Muscle of arm (tissue), 1 donor: ENCODE measurements at regions not wholly inside any gene's neighbourhood (a gene's known extent, or its start where the extent isn't known, plus 50 kb on each side); places are given as distances from the start of the nearest gene placed in this dataset.
A peak's percentile ranks its signal among the peaks of the same experiment; 100 is the strongest.
"Not testable (repeated sequence)": the region's sequence is repeated elsewhere in the genome, so short reads cannot be mapped to it uniquely, and the experiment has no call there.

Experiments
- DNase-seq: peaks from one replicate; pipeline ENCODE4 v3.0.0-alpha.2; 2013

DNA sequence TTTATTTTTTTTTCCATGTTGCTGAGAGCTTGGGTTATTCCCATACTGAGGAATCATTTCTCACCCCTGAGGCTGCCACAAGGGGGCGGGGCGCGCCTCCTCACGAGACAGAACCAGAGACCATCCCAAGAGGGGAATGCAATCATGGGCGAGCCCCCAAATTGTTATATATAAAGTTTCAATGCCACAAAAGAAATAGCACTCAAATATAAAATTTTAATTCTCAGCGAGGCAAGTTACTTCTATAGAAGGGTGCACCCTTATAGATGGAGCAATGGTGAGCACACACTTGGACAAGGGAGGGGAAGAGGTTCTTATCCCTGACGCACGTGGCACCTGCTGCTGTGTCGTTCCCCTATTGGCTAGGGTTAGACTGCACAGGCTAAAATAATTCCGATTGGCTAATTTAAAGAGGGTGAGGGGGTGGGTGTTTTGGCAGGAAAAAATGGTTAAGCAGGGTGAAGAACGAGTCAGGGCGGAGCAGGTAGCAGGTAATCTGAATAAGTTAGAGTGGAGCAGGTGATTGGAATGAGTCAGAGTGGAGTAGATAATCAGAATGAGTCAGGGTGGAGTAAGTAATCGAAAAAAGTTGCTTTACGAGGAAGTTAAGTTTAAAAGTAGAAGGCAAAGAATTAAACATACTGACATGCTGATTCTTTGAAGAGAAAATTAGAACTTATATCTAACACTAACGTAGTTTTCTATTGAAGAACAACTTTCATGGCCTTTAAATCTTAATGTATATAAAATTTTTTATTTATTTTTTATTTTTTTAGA lies 177.5 kb downstream of the MTCL1 start:
- DNase-seq: no peak

DNA sequence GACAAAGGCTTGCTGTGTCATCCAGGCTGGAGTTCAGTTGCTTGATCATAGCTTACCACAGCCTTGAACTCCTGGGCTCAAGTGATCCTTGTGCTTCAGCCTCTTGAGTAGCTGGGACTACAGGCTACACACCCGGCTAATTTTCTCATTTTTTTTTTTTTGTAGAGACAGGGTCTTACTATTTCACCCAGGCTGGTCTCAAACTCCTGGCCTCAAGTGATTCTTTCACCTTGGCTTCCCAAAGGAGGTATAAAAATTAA lies 178.0 kb downstream of the MTCL1 start:
- DNase-seq: no peak

DNA sequence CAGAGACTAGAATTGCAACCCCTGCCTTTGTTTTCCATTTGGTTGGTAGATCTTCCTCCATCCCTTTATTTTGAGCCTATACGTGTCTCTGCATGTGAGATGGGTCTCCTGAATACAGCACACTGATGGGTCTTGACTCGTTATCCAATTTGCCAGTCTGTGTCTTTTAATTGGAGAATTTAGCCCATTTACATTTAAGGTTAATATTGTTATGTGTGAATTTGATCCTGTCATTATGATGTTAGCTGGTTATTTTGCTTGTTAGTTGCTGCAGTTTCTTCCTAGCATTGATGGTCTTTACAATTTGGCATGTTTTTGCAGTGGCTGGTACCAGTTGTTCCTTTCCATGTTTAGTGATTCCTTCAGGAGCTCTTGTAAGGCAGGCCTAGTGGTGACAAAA lies 182.5 kb downstream of the MTCL1 start:
- DNase-seq: not testable (repeated sequence)

DNA sequence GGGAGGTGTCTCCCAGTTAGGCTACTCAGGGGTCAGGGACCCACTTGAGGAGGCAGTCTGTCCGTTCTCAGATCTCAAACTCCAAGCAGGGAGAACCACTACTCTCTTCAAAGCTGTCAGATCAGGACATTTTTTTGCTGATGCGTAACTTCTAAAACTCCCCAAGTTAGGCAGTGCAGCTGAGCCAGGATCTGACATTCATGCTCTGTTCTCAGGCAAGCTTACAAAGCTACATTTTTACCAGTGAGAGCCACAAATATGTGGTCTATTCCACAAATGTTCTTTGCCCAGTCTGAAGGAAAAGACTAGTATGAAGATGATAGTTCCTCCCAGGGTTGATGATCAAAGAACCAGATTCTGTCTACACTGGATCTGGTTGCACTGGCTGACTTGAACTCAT lies 184.1 kb downstream of the MTCL1 start:
- no peak for DNase-seq

DNA sequence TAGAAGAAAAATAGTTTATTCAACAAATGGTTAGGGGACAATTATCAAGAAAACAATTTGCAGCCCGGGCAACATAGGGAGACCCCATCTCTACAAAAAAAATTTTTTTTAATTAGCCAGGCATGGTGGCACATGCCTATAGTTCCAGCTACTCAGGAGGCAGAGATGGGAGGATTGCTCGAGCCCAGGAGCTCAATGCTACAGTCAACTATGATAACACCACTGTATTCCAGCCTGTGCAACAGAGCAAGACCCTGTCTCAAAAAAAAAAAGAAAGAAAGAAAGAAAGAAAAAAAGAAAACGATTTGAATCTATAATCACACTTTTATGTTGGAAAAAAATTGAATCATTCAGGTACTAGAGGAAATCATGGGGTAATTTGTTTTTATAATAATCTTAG lies 185.1 kb downstream of the MTCL1 start:
- DNase-seq: not testable (repeated sequence)

DNA sequence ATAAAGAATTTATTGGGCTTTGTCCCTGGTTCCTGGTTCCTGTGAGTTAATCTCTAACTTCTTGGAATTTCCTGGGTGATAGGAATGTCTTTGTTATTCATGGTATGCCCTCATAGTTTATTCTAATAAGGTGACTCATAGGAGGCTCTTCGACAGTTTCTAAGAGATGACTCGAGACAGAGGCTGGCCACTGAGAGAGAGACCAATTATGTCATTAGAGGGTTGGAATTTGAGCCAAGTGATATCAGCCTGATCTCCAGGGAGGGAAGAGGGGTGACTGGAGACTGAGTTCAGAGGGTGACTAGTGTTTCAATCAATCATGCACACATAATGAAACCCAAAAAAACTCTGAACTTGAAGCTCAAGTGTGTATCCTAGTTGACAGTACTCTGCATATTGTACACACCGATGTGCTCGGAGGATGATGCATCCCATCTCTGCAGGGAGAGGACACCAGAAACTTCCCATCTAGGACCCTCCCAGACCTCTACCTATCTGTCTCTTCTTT lies 185.7 kb downstream of the MTCL1 start:
- DNase-seq: no peak

DNA sequence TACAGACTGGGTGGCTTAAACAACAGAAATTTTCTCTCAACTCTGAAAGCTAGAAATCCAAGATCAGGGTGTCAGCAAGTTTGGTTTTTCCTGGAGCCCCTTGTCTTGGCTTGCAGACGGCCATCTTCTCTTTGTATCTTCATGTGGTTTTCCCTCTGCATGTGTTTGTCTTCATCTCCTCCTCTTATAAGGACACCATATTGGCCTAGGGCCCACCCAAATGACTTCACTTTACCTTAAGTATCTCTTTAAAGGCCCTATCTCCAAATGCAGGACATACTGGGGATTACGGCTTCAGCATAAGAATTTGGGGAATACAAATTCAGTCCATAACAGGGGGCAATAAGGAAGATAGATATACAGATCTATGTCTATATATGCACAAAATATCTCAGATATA lies 187.9 kb downstream of the MTCL1 start:
- DNase-seq: no peak

DNA sequence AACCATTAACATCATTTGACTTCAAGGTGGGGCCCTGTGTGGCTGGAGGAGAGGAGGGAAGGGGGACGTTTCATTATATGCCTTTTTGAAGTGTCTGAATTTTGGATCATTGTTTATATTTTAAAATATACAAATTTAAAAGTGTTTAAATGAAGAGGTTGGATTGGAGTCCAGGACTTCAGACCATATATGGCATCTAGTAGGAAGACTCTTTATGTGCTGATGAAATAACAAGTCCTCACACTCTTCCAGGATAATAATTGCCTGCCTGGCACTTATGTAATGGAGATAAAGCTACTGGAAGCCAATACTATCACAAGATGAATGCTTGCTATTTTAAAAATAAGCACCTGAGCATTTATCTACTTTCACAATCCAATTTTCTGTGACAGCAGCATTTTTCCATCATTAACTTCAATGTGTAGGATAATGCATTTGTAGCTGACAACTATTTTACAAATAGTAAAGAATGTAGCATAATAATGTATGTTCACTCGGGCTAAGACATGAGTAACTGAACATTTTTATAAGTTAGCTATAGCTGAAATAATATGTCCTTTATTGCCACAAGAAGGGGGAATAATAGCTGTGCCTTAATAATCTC lies 188.4 kb downstream of the MTCL1 start:
- DNase-seq: no peak

DNA sequence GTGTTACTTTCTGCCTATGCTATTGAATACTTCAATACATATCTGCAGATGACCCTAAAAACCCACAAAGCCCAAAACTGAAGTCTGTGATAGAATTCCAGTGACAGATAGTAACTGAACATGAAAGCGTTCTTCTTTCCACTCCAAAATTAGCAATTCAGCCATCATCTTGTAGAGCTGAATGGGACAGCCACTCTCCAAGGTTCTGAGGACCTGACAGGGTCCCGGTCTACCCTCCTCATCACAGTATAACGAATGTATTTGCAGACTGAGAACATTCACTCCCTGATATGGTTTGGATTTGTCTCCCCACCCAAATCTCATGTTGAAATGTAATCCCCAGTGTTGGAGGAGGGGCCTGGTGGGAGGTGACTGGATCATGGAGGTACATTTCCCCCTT lies 189.5 kb downstream of the MTCL1 start:
- no peak for DNase-seq

DNA sequence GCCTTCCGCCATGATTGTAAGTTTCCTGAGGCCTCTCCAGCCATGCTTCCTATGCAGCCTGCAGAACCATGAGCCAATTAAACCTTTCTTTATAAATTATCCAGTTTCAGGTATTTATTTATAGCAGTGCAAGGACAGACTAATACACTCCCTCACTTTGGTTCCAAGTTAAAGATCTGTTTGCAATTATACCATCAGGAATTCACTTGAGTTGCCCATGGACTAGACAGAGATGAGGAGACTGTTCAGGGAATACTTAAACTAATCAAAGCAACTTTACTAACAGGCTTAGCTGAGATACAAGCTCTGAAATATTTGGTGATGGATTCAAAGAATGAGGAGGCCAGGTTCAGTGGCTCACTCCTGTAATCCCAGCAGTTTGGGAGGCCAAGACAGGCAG lies 190.0 kb downstream of the MTCL1 start:
- no peak for DNase-seq

DNA sequence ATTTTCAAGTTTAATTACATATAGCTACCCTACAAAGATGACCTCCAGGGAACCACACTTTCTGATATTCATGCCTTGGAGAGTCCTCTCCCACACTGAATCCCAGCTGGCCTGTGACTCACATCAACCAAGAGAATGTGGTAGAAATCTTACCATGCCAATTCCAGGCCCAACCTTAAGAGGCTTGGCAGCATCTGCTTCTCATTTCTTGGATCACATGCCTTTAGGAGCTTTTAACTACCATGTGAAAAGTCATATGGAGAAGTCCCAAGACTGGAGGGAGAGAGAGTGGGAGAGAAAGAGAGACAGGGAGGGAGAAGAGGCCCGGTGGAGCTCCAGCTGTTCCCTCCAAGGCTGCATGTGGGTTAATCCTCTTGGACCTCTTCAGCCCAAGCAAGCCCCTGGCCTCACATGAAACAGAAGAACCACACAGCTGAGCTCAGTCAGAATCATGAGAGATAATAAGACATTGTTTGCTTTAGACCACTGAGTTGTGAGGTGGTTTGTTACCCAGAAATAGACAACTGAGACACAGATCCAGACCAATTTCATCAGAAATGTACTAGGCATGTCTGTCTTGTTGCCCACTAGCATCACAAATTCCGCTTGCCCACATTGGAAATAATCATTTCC lies 190.7 kb downstream of the MTCL1 start:
- no peak for DNase-seq

DNA sequence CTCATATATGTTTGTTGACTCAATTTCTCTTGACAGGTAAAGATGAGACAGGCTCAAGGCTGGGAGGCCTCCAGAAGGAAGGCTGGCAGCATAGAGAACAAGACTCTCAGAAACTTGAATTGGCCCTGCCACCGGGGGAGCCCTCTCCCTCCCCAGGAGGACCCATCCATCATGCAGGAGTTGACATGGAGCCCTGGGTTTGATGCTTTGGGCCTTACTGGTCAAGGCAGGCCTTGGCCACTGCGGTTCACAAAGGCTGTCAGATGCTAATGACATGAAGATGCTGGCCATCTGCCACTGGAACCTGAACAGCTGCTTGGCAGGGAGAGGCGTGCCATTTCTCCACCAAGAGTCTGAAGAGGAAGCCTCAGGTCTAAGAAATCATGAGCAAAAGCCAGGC lies 193.6 kb downstream of the MTCL1 start:
- no peak for DNase-seq

DNA sequence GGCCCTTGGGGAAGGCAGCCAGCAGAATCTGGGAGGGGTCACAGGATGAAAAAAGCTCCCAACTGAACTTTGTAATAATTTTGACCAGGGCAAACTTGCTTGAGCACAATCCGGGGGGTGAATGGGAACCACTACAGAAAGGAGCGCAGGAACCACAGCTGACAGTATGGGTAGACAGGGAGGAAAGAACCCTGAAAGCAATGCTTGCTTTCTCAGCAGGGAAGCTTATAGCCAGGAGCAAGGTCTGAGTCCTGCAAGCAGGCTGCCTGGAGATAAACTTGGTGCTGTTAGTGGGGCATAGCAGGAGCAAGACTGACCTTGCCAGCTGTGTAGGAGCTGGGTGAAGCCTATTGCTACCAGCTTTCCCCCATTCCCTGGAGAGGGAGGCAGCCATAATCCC lies 195.2 kb downstream of the MTCL1 start:
- DNase-seq: no peak

DNA sequence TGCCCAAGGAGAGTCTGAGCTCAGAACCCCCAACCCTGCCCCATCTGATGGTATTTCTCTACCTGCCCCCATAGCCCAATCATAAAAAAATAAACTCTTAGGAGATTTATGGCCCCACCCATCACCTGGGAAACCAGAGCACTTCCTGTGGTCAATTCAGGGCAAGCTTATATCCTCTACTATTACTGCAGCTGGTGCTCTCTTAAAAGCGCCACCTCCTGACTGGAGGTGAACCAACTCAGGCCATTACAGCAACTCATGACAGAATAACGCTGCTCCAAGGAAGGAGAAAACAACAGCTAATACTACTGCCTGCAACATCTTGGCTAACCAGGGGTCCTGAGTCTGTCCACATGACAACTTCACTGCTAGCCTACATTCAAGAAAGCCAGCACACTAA lies 195.7 kb downstream of the MTCL1 start:
- no peak for DNase-seq

DNA sequence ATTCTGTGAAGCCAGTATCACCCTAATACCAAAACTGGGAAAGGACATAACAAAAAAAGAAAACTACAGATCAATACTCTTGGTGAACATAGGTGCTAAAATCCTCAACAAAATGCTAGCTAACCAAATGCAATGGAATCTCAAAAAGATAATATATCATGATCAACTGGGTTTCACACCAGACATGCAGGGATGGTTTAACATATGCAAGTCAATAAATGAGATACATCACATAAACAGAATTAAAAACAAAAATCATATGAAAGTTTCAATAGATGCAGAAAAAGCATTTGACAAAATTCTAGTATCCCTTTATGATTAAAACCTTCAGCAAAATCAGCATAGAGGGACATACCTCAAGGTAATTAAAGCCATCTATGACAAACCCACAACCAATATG lies 198.2 kb upstream of the NDUFV2 start:
- no peak for DNase-seq

DNA sequence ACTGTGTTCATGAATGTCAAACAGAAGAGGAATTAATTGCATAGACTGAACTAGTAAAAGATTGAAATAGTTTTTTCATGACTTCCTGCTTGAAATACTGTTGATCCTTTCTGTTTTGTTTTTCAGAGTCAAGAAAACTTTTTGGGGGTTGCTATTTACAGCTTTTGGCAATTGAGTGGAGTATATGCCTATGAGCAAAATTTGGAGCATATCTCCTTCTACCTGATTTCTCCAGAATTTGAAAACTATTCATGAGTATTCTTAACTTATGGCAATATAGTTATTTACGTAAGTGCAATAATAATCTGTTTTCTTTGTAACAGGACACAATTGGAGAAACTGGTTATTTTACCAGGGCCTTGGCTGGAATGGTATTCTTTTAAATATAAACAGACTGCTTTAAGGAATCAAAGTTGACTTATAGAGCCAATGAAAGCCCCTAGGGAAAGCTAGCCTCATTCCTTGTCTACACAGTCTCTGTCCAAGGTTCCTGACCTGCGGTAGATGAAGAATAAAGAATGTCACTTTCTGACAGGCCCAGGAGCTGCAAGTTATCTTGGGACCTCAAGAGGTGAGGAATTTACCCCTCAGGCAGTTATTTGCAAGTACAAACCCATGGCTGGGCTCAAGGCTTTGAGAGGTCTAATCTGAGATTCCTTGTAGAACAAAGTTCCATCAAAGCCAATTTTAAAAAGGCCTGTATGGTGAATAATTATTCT lies 193.5 kb upstream of the NDUFV2 start:
- DNase-seq: no peak

DNA sequence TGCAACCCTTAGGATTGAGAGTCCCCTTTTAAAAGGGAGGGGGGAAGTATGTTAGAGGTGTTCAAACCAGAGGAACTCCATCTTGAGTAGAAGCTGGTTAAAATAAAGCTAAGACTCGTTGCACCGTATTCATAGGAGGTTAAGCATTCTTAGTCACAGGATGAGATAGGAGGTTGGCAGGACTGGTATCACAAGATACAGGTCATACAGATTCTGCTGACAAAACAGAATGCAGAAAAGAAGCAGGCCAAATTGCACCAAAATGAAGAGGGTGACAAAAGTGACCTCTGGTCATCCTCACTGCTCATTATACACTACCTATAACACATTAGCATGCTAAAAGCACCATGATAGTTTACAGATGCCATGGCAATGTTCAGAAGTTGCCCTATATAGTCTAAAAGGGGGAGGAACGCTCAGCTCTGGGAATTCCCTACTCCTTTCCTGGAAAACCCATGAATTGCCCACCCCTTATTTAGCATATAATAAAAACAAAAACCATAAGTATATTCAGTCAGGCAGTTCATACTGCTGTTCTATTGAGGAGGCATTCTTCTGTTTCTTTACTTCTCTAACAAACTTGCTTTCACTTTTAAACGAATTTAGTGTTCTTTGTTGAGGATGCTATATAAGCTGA lies 192.2 kb upstream of the NDUFV2 start:
- DNase-seq: no peak

DNA sequence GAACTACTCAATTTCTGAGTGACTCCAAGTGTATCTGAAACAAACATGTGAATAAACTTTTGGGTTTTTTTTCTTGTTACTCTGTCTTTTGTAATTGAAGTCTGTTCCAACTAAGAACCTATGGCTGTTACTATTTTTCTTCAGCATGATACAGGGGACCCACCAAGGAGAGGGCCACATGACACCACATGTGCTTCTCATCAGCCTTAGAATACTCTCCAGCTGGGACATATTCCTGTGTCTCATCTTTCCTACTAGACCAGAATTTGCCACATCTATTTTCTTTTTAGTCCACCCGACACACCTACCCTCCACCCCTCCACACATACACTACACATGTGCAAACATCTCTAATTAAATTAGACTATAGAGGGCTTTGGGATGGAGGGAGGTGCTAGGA lies 191.7 kb upstream of the NDUFV2 start:
- DNase-seq: no peak

DNA sequence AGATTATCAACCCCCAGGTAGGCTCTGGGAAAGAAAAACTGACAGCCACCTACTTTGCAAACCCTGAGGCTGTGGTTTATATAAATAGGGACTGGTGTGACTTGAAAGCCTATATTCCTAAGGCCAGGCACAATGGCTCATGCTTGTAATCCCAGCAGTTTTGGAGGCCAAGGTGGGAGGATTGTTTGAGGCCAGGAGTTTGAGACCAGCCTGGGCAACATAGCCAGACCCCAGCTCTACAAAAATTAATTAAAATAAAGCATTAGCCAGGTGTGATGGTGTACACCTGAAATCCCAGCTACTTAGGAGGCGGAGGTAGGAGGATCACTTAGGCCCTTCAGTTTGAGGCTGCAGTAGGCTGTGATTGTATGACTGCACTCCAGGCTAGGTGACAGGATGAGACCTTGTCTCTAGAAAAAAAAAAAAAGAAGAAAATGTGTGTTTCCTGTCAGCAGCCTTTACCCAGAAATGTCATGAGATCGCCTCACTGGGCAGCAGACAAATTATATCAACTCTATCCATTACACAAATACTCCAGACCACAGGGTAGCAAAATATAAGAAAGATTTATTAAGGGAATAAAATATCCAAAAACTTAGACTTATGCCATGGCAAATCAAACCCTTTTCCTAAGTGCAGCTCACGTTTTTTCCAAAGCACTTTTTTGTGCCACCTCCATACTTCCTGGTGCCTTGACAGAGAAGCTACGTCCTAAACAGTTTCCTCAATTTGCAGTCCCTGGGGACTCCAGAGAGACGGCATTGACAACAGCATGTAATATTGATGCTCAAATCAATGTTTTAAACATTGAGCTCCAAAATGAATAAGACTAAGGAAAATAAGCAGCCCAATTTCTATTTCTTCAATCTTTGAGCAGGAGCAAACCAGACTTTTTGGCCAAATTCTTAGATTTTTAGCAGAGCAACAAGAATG lies 190.8 kb upstream of the NDUFV2 start:
- no peak for DNase-seq

DNA sequence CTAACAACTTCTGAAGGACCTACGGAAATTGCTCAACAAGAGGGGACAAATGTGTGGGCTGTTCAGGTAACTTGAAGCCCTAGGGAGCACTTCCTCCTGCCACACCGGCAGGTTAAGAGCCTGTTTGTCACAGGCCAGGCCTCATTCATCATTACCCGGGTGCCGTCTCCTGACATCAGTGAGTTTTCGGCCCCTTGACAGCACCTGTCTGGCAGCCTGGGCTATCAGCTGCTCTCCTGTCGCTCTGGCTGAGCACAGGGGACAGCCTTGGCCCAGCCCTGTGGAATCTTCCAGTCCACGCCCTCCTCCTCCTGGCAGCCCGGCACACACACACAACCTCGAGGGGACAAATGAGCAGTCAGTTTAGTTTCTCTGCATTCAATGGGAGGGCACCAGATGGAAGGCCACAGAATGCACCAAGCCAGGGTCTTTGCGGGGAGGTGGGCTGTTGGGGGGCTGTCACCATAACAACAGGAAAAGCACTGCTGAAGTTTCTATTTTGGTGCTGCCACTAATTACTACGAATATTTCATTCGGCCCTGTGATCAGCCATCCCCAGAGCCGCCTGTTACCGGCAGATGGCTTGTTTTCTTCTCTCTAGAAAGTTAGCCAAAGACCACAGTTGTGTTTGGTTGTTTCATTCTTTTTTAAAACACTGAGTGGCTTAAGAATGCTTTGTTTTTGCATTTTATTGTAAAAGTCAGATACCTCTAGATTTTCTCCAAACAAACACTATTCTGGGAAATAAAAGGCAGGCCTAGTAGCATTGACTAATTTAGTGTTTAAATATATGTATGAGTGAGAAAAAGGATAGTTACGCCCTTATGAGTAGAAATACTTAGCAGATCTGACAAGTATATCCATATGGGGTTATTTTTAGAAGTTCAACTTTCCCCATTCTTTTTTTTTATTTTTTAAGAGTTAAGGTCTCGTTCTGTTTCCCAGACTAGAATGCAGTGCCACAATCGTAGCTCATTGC lies 189.9 kb upstream of the NDUFV2 start:
- DNase-seq: peak; percentile 52
